ENCODE measurements at regions not wholly inside any gene's neighbourhood (a gene's known extent, or its start where the extent isn't known, plus 50 kb on each side); places are given as distances from the start of the nearest gene placed in this dataset.
"Not testable (repeated sequence)": the region's sequence is repeated elsewhere in the genome, so short reads cannot be mapped to it uniquely, and the experiment has no call there.

- DNase-seq (ENCODE audit: low read depth, low spot score) = not testable (repeated sequence)
Observed at GRCh38 chr5:2151301-2151888, 268.7 kb upstream of the IRX4 start.

- DNase-seq (ENCODE audit: low read depth, low spot score) = peak; percentile 29
Observed at GRCh38 chr5:2149195-2149539, 266.4 kb upstream of the IRX4 start.

- no peak for DNase-seq (ENCODE audit: low read depth, low spot score)
Observed at GRCh38 chr5:2148312-2149194, 265.8 kb upstream of the IRX4 start.

- DNase-seq (ENCODE audit: low read depth, low spot score) = no peak
Observed at GRCh38 chr5:2147504-2148311, 265.0 kb upstream of the IRX4 start.

- DNase-seq (ENCODE audit: low read depth, low spot score) = no peak
Observed at GRCh38 chr5:2143646-2144353, 261.1 kb upstream of the IRX4 start.

- DNase-seq (ENCODE audit: low read depth, low spot score) = no peak
Observed at GRCh38 chr5:2143088-2143487, 260.4 kb upstream of the IRX4 start.

- no peak for DNase-seq (ENCODE audit: low read depth, low spot score)
Observed at GRCh38 chr5:2142456-2142954, 259.8 kb upstream of the IRX4 start.

- DNase-seq (ENCODE audit: low read depth, low spot score) = no peak
Observed at GRCh38 chr5:2141254-2142000, 258.7 kb upstream of the IRX4 start.

- DNase-seq (ENCODE audit: low read depth, low spot score) = no peak
Observed at GRCh38 chr5:2140501-2141175, 257.9 kb upstream of the IRX4 start.

GRCh38 chr5:2139478-2139877 lies 256.8 kb upstream of the IRX4 start:
- DNase-seq (ENCODE audit: low read depth, low spot score) = no peak

GRCh38 chr5:2138896-2139295 lies 256.2 kb upstream of the IRX4 start:
- DNase-seq (ENCODE audit: low read depth, low spot score) = no peak

GRCh38 chr5:2137444-2138050 lies 254.8 kb upstream of the IRX4 start:
- DNase-seq (ENCODE audit: low read depth, low spot score) = no peak

- DNase-seq (ENCODE audit: low read depth, low spot score) = no peak
Observed at GRCh38 chr5:2136728-2137333, 254.1 kb upstream of the IRX4 start.

- no peak for DNase-seq (ENCODE audit: low read depth, low spot score)
Observed at GRCh38 chr5:2135833-2136232, 253.1 kb upstream of the IRX4 start.

GRCh38 chr5:2135354-2135753 lies 252.6 kb upstream of the IRX4 start:
- no peak for DNase-seq (ENCODE audit: low read depth, low spot score)

- DNase-seq (ENCODE audit: low read depth, low spot score) = no peak
Observed at GRCh38 chr5:2134543-2135292, 252.0 kb upstream of the IRX4 start.

GRCh38 chr5:2133936-2134335 lies 251.2 kb upstream of the IRX4 start:
- no peak for DNase-seq (ENCODE audit: low read depth, low spot score)

GRCh38 chr5:2133080-2133479 lies 250.4 kb upstream of the IRX4 start:
- no peak for DNase-seq (ENCODE audit: low read depth, low spot score)

GRCh38 chr5:2132497-2132847 lies 249.7 kb upstream of the IRX4 start:
- no peak for DNase-seq (ENCODE audit: low read depth, low spot score)
